HG03280 (cell line): ENCODE measurements at regions not wholly inside any gene's neighbourhood (a gene's known extent, or its start where the extent isn't known, plus 50 kb on each side); places are given as distances from the start of the nearest gene placed in this dataset.

Source experiments
- ATAC-seq: cut with Tn5 transposase; IDR thresholded peaks from one replicate; pipeline ENCODE4 v1.9.1; 2021; ENCODE audit warnings: mild to moderate bottlenecking, moderate library complexity; ENCODE audit not compliant: unreplicated experiment

- ATAC-seq = no peak
These were observed 62.9 kb upstream of the ELK3 start for GRCh38 chr12:96131230-96131788.

DNA sequence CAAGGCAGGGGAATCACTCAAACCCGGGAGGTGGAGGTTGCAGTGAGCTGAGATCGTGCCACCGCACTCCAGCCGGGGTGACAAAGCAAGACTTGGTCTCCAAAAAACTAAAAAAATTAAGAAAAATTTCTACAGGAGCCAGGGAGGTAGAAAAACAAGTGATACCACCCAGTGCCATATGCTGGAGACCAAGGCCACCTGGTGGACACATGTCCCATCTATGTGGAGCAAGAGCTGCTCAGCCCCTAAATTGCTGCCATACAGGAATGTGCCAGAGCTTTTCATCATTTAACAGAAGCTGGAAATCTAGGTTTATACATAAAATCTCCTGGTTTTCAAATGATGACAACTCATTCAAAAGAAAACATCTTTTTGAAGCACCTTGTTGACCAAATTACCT lies 61.4 kb upstream of the ELK3 start:
- ATAC-seq = no peak

DNA sequence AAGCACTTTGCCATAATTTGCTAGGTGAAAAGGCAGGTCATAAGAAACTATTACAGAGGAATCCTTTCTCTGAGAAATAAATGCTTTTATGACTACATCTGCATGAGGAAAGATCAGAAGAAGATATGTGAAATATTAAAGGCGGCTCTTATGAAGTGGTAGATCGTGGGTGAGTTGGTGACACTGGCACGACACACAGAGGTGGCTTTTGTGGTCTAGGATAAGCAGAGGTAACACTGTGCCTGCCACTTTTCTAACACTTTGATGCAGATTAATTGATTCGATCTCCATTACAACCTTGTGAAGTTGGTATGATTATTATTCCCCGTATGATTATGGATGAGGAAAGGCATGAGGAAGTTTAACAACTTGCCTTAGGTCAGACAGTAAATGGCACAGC lies 60.0 kb upstream of the ELK3 start:
- ATAC-seq = no peak

DNA sequence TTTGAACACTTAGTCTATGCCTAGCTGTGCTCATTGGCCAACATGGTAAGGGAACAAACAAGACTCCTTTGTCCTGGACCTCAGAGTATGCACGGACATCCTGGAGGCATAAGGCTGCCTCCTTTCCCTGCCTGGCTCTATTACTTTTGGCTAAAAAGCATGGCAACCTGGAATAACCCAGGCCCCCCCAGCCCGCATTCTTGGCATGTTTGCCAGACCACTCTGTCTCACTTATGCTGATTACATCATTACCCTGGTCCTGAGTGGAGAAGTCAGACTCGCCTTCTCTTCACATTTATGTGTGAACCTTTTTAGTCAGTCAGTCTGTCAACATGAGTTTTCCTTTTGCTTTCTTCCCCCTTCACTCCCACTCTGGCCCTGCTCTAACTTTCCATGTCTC lies 58.0 kb upstream of the ELK3 start:
- ATAC-seq = no peak

GRCh38 chr12:96136725-96137378 lies 57.3 kb upstream of the ELK3 start:
- no peak for ATAC-seq

DNA sequence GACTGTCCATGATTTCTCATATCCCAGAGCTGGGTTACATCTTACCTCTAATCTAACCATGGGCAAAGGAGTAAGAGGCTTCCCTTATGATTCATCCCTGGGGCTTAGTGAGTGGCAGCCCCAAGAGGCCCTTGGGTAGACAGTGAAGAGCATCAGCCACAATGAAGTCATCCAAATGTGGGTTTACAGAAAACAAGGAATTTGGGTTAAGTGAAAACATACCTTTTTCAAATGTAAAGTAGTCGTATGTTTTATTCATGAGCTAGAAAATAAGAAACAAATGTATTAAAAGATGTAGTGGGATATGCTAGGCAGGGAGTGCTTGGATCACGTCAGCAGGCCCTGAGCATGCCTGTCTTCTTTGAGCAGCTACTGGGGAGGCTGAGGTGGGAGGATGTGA lies 54.0 kb upstream of the ELK3 start:
- no peak for ATAC-seq

- no peak for ATAC-seq
These were observed 52.8 kb upstream of the ELK3 start for GRCh38 chr12:96141216-96141912.

DNA sequence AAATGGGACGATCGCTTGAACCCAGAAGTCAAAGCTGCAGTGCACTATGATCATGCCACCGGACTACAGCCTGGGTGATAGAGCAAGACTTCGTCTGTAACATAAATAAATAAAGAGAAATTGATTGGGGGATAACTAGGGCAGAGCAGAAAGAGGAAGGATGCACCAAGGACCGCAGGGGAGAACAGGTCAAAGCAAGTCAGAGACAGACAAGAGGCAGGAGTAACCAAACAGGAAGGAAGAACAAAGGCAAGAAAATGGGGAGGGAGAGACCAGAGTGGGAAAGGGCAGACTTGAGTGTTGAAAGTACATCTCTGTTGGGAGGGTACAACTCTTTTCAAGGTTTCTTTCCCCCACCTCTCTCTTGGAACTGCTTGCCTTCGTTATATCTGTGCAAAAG lies 50.8 kb upstream of the ELK3 start:
- no peak for ATAC-seq

DNA sequence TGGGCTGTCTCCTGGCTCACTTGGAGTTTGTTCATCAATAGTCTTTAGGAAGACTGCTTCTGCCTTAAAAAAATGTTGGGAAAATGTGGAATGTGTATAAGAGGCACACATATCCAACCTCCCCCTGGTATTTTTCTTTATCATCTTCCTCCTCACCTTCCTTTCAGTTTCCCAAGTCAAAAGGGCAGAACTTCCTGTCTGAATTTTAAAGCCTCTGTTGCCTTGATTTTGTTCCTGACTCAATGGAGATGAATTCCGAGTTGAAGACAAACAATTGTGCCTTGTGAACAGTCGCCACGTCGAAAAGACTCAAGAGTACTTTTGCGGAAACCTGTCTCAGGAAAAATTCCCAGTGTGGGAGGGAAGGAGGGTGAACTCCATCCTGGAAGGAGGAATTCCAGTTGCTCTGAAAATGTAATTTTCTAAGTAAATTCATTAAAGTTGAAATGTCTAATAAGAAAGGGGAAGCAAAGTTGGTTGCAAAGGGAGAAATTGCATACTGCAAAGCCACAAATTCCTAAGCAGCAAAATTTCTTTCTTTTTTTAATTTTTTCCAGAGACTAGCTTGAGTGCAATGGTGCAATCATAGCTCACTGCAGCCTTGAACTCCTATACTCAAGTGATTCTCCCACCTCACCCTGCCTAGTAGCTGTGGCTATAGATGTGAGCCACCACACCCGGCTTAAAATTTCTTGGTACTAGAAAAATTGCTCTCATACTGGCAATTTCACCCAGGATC lies 50.2 kb upstream of the ELK3 start:
- no peak for ATAC-seq
